HG03175 (cell line): ENCODE measurements at regions not wholly inside any gene's neighbourhood (a gene's known extent, or its start where the extent isn't known, plus 50 kb on each side); places are given as distances from the start of the nearest gene placed in this dataset.

ENCODE experiments used
- ATAC-seq: cut with Tn5 transposase; IDR thresholded peaks from one replicate; pipeline ENCODE4 v1.9.1; 2021; ENCODE audit warnings: mild to moderate bottlenecking, moderate library complexity; ENCODE audit not compliant: unreplicated experiment

- no peak for ATAC-seq
Measured at GRCh38 chr22:48565901-48566501, 1261.7 kb downstream of the BRD1 start.

DNA sequence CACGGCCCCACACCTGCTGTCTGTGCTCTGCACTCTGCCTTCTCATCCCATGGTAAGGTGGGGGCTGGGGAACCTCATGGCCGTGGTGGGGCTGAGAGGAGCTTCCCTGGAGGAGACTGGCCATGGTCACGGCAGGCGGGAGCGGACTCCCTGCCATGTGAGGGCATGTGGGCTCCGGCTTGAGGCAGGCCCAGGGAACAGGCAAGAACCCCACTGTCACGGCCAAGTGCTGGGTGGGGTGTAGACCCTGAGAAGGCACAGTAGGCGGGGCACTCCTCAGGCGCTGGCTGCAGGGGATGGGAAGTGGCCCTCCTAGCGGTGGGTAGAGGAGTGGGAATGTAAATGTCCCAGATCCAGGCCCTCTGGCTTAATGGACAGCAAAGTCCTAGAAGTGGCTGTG, 1262.7 kb downstream of the BRD1 start:
- ATAC-seq, result no peak

GRCh38 chr22:48563966-48564330, 1263.7 kb downstream of the BRD1 start:
- ATAC-seq, result no peak

- ATAC-seq, result no peak
Measured at GRCh38 chr22:48563118-48563965, 1264.3 kb downstream of the BRD1 start.

DNA sequence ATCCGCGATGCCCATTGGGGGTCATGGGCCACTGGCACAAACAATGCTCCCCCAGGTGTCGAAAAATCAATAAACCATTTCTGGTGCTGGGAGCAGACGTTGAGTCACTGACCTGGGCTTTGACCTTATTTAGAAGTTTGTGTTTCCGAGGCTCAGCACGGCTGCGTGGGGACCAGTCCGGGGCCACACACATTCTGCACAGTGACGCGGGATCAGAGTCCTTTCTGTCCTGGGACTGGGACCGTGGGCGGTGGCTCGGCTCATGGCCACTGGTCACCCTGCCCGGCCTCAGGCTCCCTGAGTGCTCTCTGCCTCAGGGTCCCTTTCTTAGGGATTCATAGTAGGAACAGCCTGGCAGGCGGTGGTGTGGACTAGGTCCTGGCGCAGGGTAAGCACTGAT, 1266.0 kb downstream of the BRD1 start:
- ATAC-seq, result no peak

- ATAC-seq, result no peak
Measured at GRCh38 chr22:48560836-48561235, 1266.8 kb downstream of the BRD1 start.

DNA sequence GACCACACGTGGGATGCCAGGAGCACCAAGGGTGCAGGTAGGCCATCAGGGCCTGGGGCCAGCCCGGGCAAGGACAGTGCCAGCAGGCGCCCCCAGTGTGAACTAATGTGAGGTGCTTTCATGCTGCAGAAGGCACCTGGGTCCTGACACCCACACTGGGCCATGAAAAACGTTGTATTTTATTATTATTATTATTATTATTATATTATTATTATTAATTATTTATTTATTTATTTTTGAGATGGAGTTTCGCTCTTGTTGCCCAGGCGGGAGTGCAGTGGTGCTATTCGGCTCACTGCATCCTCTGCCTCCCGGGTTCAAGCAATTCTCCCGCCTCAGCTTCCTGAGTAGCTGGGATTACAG, 1267.3 kb downstream of the BRD1 start:
- ATAC-seq, result no peak

- ATAC-seq, result no peak
Measured at GRCh38 chr22:48559647-48560388, 1267.9 kb downstream of the BRD1 start.

DNA sequence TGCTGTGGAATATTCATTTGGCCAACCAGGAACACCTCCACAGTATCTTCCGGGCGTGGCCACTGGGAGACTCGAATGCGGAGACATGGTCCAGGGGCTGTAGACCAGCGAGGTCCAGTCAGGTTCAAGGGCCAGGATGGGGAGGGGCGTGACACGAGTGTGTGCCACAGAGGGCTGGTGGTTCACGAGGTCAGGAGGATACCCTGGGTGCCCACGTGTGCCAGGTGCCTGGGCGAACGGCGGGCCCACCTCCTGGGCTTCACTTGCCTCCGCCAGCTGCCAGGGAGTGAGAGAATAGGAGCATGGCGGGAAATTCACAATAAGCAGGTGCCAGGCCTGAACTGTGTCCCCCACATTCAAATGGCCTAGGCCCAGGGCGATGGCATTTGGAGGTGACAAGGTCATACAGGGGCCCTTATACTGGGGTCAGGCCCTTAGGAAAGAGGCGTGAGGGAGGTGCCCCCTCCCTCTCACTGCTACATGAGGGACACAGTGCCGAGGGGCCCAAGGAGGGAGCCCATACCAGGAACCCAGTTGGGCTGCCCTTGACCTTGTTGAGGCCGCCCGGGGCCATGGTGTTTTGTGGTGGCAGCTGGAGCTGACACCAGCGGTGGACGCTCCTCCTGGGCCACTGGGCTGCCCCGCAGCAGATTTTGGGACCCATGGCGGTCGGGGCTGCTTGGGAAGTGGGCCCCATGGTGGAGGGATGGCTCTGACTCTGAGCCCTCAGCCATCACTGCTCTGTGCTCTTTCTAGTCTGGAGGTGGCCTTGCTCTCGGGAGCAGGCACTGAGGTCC, 1268.9 kb downstream of the BRD1 start:
- no peak for ATAC-seq

GRCh38 chr22:48558016-48558415, 1269.7 kb downstream of the BRD1 start:
- ATAC-seq, result no peak

GRCh38 chr22:48557473-48557872, 1270.2 kb downstream of the BRD1 start:
- ATAC-seq, result no peak

DNA sequence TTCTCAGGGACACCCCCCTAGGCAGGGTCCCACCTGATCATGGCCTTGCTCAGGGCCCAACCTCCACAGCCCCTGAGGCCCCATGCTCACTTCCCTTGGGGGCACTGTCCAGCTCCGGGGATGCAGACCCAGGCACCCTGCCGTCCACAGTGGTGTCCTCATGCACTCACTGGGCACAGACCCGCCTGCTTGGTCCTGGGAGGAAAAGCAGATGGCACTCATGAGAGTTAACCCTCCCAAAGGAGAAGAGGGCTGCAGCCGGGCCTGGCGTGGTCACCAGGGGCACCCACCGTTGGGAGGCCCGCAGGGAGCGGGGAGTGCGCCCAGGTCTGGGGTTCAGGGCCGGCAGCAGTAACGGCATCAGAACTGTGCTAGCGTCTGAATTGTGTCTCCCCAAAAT, 1270.9 kb downstream of the BRD1 start:
- ATAC-seq, result no peak

DNA sequence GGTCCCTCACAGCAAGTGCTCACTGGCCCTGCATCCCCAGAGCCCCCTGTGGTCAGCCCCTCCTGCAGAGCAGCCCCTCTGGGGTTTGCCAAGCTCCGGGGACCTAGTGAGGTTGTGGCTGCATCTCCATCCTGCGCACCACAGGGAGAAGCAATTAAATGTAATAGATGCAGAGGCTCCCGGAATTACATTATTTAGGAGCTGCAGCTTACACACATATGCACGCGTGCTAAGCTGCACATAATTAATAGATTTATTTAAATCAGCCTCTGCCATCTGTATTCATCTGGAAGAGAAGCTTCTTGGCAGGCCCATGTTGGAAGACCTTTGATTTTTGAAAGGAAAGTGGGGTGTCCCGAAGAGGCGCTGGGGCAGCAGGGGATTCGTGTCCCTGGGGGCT, 1271.5 kb downstream of the BRD1 start:
- ATAC-seq, result no peak

GRCh38 chr22:48555606-48556005, 1272.1 kb downstream of the BRD1 start:
- ATAC-seq, result no peak

DNA sequence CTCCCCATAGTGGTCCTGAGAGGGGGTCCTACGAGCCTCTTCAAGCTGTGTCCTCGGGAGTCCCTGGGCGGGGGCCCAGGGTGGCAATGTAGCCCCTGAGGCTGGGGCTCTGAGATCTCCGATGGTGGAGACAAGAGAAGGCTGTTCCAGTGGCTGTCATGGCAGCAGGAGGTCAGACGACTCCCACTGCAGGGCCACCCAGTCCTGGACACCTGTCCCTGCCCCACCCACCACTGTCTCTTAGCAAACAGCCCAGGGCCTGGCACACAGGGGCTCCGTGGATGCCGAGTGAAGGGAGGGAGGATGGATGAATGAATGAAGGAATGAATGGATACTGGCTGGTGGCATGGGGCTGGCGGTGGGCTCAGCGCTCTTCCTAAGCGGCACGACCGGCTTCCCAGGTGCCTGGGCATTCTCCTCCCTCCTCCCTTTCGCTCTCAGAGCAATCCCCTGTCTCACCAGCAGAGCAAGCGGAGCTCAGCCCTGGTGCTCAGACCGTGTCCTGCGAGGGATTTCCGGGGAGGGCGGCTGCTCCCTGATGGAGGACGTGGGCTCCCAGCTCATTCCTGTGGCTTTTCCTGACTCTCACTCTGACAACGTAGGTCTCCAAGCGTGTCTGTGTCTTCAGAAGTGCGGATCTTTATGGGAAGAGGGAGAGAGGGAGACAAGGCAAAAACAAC, 1272.6 kb downstream of the BRD1 start:
- ATAC-seq, result no peak

- ATAC-seq, result no peak
Measured at GRCh38 chr22:48553694-48554308, 1273.9 kb downstream of the BRD1 start.

DNA sequence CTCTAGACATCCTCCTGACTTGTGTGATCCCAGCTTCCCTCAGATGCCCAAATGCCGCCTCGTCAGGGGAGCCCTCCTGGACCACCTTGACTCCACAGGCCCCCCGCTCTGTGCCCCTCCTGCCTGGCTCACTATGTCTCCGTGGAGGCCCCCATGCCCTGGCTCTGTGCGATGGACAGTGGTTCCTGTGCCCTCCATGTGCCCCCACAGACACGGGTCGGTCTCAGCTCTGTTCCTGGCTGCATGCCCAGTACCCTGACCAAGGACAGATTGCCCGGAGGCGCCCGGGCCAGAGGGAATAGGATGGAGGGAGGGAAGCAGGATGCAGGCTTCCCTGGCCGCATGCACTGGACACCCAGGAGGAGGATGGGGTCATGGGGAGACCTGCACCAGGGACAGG, 1274.6 kb downstream of the BRD1 start:
- ATAC-seq, result no peak

DNA sequence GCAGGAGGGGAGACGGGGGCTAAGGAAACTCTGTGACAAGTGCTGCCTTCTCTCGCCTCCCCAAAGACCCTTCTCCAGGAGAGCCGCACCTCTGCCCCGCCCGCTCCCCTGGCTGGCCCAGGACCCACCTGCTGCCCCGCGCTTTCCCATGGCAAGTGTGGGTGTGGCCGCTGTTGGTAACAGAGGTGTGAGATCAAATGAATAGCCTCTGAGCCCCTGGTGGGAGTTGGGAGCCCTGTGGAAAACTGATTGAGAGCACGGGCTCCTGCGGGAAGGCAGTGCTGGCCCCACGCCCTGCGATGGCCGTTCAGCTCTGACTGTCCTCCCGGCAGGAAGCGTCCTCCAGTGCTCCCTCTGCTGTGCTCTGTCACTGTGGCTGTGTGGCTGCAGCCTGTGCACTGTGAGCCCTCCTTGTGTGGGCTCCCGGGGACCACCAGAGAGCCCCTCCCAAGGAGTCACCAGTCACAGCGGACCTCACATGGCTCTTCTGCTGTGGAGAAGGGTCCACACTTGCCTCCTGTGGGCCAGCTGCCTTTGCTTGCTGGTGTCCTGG, 1275.9 kb downstream of the BRD1 start:
- no peak for ATAC-seq

DNA sequence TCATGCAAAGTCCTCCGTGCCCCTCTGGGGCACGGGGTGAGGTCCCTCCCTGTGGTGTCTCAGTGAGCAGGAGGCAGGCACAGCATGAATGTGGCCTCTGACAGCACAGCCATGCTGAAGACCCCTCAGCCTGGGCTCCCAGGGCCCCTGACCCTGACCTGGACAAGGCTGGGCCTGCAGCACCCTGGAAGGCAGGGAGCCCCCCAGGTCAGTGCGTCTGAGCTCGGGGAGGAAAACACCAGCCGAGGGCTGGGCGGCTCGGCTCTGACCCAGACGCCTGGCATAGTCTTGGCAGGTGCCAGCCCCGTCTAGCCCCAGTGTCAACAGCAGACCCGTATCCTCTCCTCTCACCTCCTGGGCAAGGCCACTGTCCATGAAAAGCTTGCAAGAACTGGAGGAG, 1276.6 kb downstream of the BRD1 start:
- no peak for ATAC-seq

GRCh38 chr22:48548391-48548790, 1279.3 kb downstream of the BRD1 start:
- ATAC-seq, result no peak
